ENCODE measurements at regions not wholly inside any gene's neighbourhood (a gene's known extent, or its start where the extent isn't known, plus 50 kb on each side); places are given as distances from the start of the nearest gene placed in this dataset.

DNA sequence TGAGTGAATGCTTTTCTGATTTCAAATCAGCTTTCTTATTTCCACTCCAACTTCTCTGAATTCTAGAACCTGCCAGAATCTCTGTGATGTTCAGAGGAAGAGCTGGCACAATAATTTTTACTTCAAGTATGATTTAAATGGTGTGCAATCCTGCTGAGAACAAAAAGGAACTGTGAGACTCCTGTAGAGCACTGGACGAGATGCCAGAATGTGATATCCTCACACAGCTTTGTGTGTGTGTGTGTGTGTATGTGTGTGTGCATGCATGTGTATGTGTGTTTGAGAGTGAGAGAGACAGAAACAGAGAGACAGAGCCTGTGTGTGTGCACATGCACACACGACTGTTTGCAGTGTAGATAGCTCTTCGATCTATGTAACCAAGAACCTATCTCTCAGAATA, 713.6 kb upstream of the ZP4 start:
- TF ChIP-seq EZH2 (IDR thresholded peaks at IDR 0.05) (no peak), POLR2AphosphoS5 (IDR thresholded peaks at IDR 0.05; ENCODE audit: borderline replicate concordance, low read depth, low read length) (no peak)

All from SK-N-MC (cell line).